ENCODE measurements at regions not wholly inside any gene's neighbourhood (a gene's known extent, or its start where the extent isn't known, plus 50 kb on each side); places are given as distances from the start of the nearest gene placed in this dataset.

DNA sequence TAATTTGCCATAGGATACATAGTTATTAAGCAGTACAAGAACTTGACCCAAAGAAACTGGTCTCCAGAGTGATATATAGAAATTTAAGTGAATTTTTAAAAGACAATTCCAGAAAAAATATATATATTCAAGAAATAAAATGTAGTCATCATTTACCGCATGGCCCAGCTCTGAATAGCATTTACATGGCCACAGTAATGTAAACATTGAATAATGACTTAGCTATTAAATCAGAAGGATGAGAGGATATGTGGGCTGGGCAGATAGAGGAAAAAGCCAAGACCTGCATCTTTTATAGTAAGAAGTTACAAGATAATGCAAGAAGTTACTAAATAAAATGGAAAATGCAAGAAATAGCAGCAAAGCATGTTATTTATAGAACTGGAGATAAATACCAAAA is 405.2 kb upstream of the WWC1 start:
- no peak for DNase-seq (ENCODE audit: extremely low read depth, insufficient read length)
- TF ChIP-seq, protein P1, sequence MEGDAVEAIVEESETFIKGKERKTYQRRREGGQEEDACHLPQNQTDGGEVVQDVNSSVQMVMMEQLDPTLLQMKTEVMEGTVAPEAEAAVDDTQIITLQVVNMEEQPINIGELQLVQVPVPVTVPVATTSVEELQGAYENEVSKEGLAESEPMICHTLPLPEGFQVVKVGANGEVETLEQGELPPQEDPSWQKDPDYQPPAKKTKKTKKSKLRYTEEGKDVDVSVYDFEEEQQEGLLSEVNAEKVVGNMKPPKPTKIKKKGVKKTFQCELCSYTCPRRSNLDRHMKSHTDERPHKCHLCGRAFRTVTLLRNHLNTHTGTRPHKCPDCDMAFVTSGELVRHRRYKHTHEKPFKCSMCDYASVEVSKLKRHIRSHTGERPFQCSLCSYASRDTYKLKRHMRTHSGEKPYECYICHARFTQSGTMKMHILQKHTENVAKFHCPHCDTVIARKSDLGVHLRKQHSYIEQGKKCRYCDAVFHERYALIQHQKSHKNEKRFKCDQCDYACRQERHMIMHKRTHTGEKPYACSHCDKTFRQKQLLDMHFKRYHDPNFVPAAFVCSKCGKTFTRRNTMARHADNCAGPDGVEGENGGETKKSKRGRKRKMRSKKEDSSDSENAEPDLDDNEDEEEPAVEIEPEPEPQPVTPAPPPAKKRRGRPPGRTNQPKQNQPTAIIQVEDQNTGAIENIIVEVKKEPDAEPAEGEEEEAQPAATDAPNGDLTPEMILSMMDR (IDR thresholded peaks at IDR 0.05; ENCODE audit: insufficient read depth, low read length, poor library complexity, severe bottlenecking): no peak
- no peaks in the 10 kb centered on the region for H3K36me3 ChIP-seq (ENCODE audit: control insufficient read depth, insufficient read depth, low read length)
- H3K27me3 ChIP-seq (replicated peaks; ENCODE audit: control insufficient read depth, insufficient read depth, low read length): no peaks in the 10 kb centered on the region
- H3K4me3 ChIP-seq (replicated peaks; ENCODE audit: low read depth, low read length): no peak overlapping the region

DNA sequence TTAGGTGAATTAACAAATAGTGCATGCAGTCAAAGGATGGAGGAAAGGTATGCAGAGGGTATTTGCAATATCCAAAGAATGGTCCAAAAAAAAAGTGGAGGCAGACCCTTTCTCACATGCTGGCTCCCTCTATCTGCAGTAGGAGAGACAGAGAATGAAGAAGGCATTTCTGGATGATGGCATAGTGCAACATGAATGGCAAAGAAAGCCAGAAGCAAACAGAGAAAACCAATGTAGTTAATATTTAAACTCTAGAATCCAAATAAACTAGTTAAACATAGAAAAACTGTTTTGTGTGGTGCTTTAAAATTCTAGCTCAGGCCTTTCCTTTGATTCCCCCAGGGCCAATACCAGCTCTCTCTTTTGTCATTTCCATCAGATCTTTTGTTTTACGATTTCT is 403.1 kb upstream of the WWC1 start:
- no peaks in the 10 kb centered on the region for H3K36me3 ChIP-seq (ENCODE audit: control insufficient read depth, insufficient read depth, low read length)
- DNase-seq (ENCODE audit: extremely low read depth, insufficient read length): no peak
- no peaks in the 10 kb centered on the region for H3K27me3 ChIP-seq (replicated peaks; ENCODE audit: control insufficient read depth, insufficient read depth, low read length)
- no peak overlapping the region for H3K4me3 ChIP-seq (replicated peaks; ENCODE audit: low read depth, low read length)
- TF ChIP-seq, protein P1 (IDR thresholded peaks at IDR 0.05; ENCODE audit: insufficient read depth, low read length, poor library complexity, severe bottlenecking): no peak

DNA sequence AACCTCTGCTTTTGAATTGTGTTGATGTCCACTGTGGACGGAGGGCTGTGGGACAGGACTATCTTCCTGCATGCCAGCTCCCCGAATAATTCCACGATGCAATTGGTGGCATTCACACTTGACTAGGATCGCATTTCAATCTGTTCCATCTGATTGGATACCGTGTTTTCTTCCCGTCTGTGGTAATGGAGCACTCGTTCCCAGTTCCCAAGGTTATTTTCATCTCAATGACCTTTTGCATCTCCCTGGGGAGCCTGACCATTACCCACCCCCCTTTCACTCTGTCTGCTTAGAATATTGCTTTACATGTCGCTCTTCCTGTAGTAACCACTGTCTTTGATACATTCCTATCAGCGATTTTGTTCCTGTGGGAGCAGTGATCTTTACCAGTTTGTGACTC is 402.2 kb upstream of the WWC1 start:
- Histone ChIP-seq H3K4me3 (replicated peaks; ENCODE audit: low read depth, low read length) (no peak overlapping the region), H3K36me3 (ENCODE audit: control insufficient read depth, insufficient read depth, low read length) (no peaks in the 10 kb centered on the region), H3K27me3 (replicated peaks; ENCODE audit: control insufficient read depth, insufficient read depth, low read length) (no peaks in the 10 kb centered on the region)
- TF ChIP-seq, protein P1 (IDR thresholded peaks at IDR 0.05; ENCODE audit: insufficient read depth, low read length, poor library complexity, severe bottlenecking): no peak
- no peak for DNase-seq (ENCODE audit: extremely low read depth, insufficient read length)

DNA sequence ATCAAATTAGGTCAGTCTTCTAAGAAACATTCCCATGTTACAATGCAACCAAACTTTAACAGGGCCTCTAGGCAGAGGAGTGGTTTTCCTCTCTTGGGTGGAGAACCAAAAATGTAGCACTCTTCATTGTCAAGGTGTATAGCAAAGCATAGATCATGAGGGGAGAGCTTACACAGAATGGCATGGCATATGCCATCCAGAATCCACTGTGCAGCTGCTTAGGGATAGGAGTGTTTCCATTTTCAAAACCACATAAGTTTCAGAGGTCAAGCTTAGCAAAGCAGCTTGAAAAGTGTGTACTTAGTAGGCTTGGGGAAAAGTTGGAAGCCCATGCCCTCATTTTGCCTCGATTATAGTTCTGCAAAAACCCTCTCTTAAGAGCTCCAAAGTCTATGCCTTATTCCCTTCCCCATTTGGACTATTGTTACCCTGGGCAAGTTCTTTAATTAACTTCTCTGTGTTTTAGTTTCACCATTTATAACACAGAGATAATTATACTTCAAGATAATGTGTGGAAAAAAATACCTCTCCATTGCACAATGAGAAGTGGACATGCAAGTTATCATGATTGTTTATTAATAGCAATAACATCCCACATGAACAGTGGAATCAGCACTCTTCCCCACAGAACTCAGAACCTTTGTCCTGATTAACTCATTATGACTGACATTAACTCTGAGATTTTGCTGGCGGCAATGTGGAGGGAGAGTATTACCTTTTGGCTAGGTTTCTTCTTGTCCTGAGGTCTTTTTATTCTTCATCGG is 398.9 kb upstream of the WWC1 start:
- H3K36me3 ChIP-seq (ENCODE audit: control insufficient read depth, insufficient read depth, low read length): no peaks in the 10 kb centered on the region
- DNase-seq (ENCODE audit: extremely low read depth, insufficient read length): no peak
- TF ChIP-seq, protein P1 (IDR thresholded peaks at IDR 0.05; ENCODE audit: insufficient read depth, low read length, poor library complexity, severe bottlenecking): no peak
- no peaks in the 10 kb centered on the region for H3K27me3 ChIP-seq (replicated peaks; ENCODE audit: control insufficient read depth, insufficient read depth, low read length)
- H3K4me3 ChIP-seq (replicated peaks; ENCODE audit: low read depth, low read length): no peak overlapping the region

DNA sequence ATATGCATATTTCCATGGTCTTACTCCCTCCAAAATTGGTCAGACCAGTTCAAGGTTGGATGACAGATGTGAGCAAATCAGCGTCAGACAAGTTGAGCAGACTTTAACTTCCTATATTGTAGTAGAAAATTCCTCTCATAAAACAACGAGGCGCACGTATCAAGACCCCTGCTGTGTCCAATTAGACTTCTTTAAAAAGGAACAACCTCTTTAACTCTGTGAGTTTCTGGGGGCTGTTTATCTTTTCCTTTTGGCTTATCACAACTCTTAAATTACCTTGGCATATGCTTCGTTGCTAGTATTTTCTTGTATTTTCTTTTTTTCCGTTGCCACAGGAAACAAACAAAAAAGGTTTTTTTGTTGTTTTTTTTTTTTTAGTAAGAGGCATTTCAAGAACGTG is 398.2 kb upstream of the WWC1 start:
- H3K4me3 ChIP-seq (replicated peaks; ENCODE audit: low read depth, low read length): no peak overlapping the region
- no peaks in the 10 kb centered on the region; the same call in 1 of the 2 replicates for H3K27me3 ChIP-seq (replicated peaks; ENCODE audit: control insufficient read depth, insufficient read depth, low read length)
- TF ChIP-seq, protein P1 (IDR thresholded peaks at IDR 0.05; ENCODE audit: insufficient read depth, low read length, poor library complexity, severe bottlenecking): no peak
- DNase-seq (ENCODE audit: extremely low read depth, insufficient read length): no peak
- H3K36me3 ChIP-seq (ENCODE audit: control insufficient read depth, insufficient read depth, low read length): no peaks in the 10 kb centered on the region
